Epithelial cell of proximal tubule (primary cell): ENCODE measurements at regions not wholly inside any gene's neighbourhood (a gene's known extent, or its start where the extent isn't known, plus 50 kb on each side); places are given as distances from the start of the nearest gene placed in this dataset.

Source experiments
- DNase-seq: peaks from one replicate; pipeline ENCODE4 v3.0.0-alpha.2; 2011; ENCODE audit warnings: low read depth
- H3K4me3 ChIP-seq: 2 replicates; pipeline ENCODE4 v1.5.1; 2011; ENCODE audit warnings: low read depth, mild to moderate bottlenecking, low read length
- CTCF ChIP-seq: conservative IDR thresholded peaks from 2 replicates; pipeline ENCODE4 v1.5.1; 2012; ENCODE audit warnings: low read depth, mild to moderate bottlenecking, low read length

- no peak for DNase-seq
- no peak for TF ChIP-seq CTCF
- H3K4me3 ChIP-seq: no peak overlapping the region
These were observed 51.3 kb upstream of the EIF2S2 start for GRCh38 chr20:34163307-34163706.

- TF ChIP-seq CTCF: no peak
- H3K4me3 ChIP-seq: no peak overlapping the region
- DNase-seq: no peak
These were observed 52.4 kb upstream of the EIF2S2 start for GRCh38 chr20:34164381-34164984.

- no peak for TF ChIP-seq CTCF
- no peak overlapping the region for H3K4me3 ChIP-seq
- DNase-seq: no peak
These were observed 53.1 kb upstream of the EIF2S2 start for GRCh38 chr20:34165018-34165619.

GRCh38 chr20:34171640-34172039 lies 59.6 kb upstream of the EIF2S2 start:
- no peak overlapping the region for H3K4me3 ChIP-seq
- TF ChIP-seq CTCF: no peak
- DNase-seq: no peak

- no peak for DNase-seq
- H3K4me3 ChIP-seq: no peak overlapping the region
- TF ChIP-seq CTCF: no peak
These were observed 60.9 kb upstream of the EIF2S2 start for GRCh38 chr20:34172926-34173325.

DNA sequence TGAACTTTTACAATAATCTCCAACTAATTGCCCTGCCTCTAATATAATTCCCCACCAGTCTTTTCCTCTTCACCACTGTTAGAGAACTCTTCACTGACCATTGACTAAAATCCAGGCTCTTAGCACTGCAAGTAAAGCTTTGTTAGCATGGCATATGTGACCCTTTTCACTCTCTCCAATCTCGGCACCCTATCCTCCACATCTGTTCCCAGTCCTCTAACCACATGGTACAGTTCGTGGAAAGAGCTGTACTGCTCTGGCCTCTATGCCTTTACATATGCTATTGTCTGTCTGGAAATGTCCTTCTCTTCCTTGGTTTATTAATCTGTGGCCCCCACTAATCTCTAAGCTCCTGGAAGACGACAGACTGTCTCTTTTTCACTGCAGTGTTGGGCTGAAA lies 63.0 kb upstream of the EIF2S2 start:
- no peak for DNase-seq
- no peak for TF ChIP-seq CTCF
- no peak overlapping the region for H3K4me3 ChIP-seq

DNA sequence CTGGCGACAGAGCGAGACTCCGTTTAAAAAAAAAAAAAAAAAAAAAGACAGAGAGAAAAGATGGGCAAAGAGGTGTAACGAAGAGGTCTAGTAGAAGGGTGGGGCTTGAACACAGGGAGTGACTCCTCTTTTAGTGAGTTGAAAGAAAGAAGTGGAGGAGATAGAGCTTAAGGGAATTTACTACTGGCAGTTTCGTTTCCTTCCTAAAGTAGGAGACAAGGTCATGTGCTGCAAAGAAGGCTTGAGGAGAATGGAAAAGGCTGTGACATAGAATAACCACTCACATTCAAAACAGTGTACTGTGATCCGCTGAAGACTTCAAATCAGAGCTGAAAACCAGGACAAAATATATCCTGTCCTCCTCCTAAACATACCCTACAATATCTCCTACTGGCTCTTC lies 63.8 kb upstream of the EIF2S2 start:
- no peak overlapping the region for H3K4me3 ChIP-seq
- no peak for DNase-seq
- TF ChIP-seq CTCF: no peak
